Skeletal muscle satellite cell (primary cell): ENCODE measurements at regions not wholly inside any gene's neighbourhood (a gene's known extent, or its start where the extent isn't known, plus 50 kb on each side); places are given as distances from the start of the nearest gene placed in this dataset.
"Not testable (repeated sequence)": the region's sequence is repeated elsewhere in the genome, so short reads cannot be mapped to it uniquely, and the experiment has no call there.

Experiments
- H3K27me3 ChIP-seq: 2 replicates; pipeline ENCODE4 v1.7.0; 2013; ENCODE audit warnings: low read length; ENCODE audit not compliant: control insufficient read depth, insufficient read depth
- H3K36me3 ChIP-seq: 2 replicates; pipeline ENCODE4 v1.7.0; 2013; ENCODE audit warnings: mild to moderate bottlenecking, control low read depth, low read length; ENCODE audit not compliant: insufficient read depth
- H3K4me1 ChIP-seq: 2 replicates; pipeline ENCODE4 v1.7.0; 2013; ENCODE audit warnings: low read length; ENCODE audit not compliant: control insufficient read depth, insufficient read depth
- H3K4me2 ChIP-seq: 2 replicates; pipeline ENCODE4 v1.7.0; 2013; ENCODE audit warnings: mild to moderate bottlenecking, low read length
- H3K4me3 ChIP-seq: 2 replicates; pipeline ENCODE4 v1.7.0; 2013; ENCODE audit warnings: low read length
- H3K9ac ChIP-seq: 2 replicates; pipeline ENCODE4 v1.7.0; 2013; ENCODE audit warnings: mild to moderate bottlenecking, low read depth, low read length, moderate library complexity
- H3K9me3 ChIP-seq: replicated peaks from 2 replicates; pipeline ENCODE4 v1.7.0; 2013; ENCODE audit warnings: mild to moderate bottlenecking, control low read depth, low read length

GRCh38 chr12:127119600-127120140 lies 1147.3 kb upstream of the TMEM132C start:
- no peak overlapping the region for H3K9ac ChIP-seq
- H3K4me2 ChIP-seq, result no peak overlapping the region
- peaks cover 4% of the 10 kb centered on the region for H3K27me3 ChIP-seq
- no peaks in the 10 kb centered on the region for H3K4me1 ChIP-seq
- no peaks in the 10 kb centered on the region for H3K9me3 ChIP-seq
- H3K36me3 ChIP-seq, result no peaks in the 10 kb centered on the region
- no peak overlapping the region for H3K4me3 ChIP-seq

- Histone ChIP-seq H3K9ac (no peak overlapping the region), H3K4me3 (no peak overlapping the region), H3K9me3 (no peaks in the 10 kb centered on the region), H3K36me3 (no peaks in the 10 kb centered on the region), H3K4me2 (no peak overlapping the region), H3K27me3 (peaks cover 4% of the 10 kb centered on the region), H3K4me1 (peaks cover 6% of the 10 kb centered on the region)
Measured at GRCh38 chr12:127120851-127121250, 1146.1 kb upstream of the TMEM132C start.

- H3K4me2 ChIP-seq, result no peak overlapping the region
- peaks cover 12% of the 10 kb centered on the region for H3K4me1 ChIP-seq
- peaks cover 4% of the 10 kb centered on the region for H3K27me3 ChIP-seq
- no peaks in the 10 kb centered on the region for H3K9me3 ChIP-seq
- no peaks in the 10 kb centered on the region for H3K36me3 ChIP-seq
- no peak overlapping the region for H3K4me3 ChIP-seq
- H3K9ac ChIP-seq, result no peak overlapping the region
Measured at GRCh38 chr12:127121494-127122084, 1145.4 kb upstream of the TMEM132C start.

- Histone ChIP-seq H3K9ac (peak overlapping the region; percentile 23), H3K4me2 (peak overlapping the region; percentile 26), H3K4me1 (peaks cover 13% of the 10 kb centered on the region), H3K36me3 (no peaks in the 10 kb centered on the region), H3K4me3 (no peak overlapping the region), H3K9me3 (no peaks in the 10 kb centered on the region), H3K27me3 (no peaks in the 10 kb centered on the region)
Measured at GRCh38 chr12:127125607-127126259, 1141.2 kb upstream of the TMEM132C start.

GRCh38 chr12:127126260-127126628 lies 1140.7 kb upstream of the TMEM132C start:
- H3K4me1 ChIP-seq, result peaks cover 15% of the 10 kb centered on the region
- H3K9me3 ChIP-seq, result no peaks in the 10 kb centered on the region
- H3K27me3 ChIP-seq, result no peaks in the 10 kb centered on the region
- H3K4me2 ChIP-seq, result peak overlapping the region; percentile 12
- H3K36me3 ChIP-seq, result no peaks in the 10 kb centered on the region
- peak overlapping the region; percentile 43 for H3K9ac ChIP-seq
- no peak overlapping the region for H3K4me3 ChIP-seq

- Histone ChIP-seq H3K27me3 (no peaks in the 10 kb centered on the region), H3K9me3 (no peaks in the 10 kb centered on the region), H3K36me3 (no peaks in the 10 kb centered on the region), H3K4me2 (no peak overlapping the region), H3K9ac (no peak overlapping the region), H3K4me3 (no peak overlapping the region), H3K4me1 (peaks cover 16% of the 10 kb centered on the region)
Measured at GRCh38 chr12:127127897-127128296, 1139.1 kb upstream of the TMEM132C start.

GRCh38 chr12:127130506-127131124 lies 1136.4 kb upstream of the TMEM132C start:
- H3K9ac ChIP-seq, result peak overlapping the region; percentile 27
- H3K4me2 ChIP-seq, result no peak overlapping the region
- no peaks in the 10 kb centered on the region for H3K36me3 ChIP-seq
- H3K27me3 ChIP-seq, result no peaks in the 10 kb centered on the region
- H3K9me3 ChIP-seq, result no peaks in the 10 kb centered on the region
- no peak overlapping the region for H3K4me3 ChIP-seq
- peaks cover 13% of the 10 kb centered on the region for H3K4me1 ChIP-seq

- Histone ChIP-seq H3K4me2 (no peak overlapping the region), H3K27me3 (no peaks in the 10 kb centered on the region), H3K9me3 (no peaks in the 10 kb centered on the region), H3K4me1 (peaks cover 3% of the 10 kb centered on the region), H3K4me3 (no peak overlapping the region), H3K36me3 (no peaks in the 10 kb centered on the region), H3K9ac (no peak overlapping the region)
Measured at GRCh38 chr12:127133675-127134335, 1133.2 kb upstream of the TMEM132C start.

GRCh38 chr12:127140864-127141484 lies 1126.0 kb upstream of the TMEM132C start:
- H3K4me1 ChIP-seq, H3K9me3 ChIP-seq, H3K4me3 ChIP-seq, H3K9ac ChIP-seq, H3K36me3 ChIP-seq, H3K4me2 ChIP-seq, H3K27me3 ChIP-seq: not testable (repeated sequence)

- H3K4me1 ChIP-seq, result peaks cover 7% of the 10 kb centered on the region
- H3K9ac ChIP-seq, result no peak overlapping the region
- no peaks in the 10 kb centered on the region for H3K36me3 ChIP-seq
- no peak overlapping the region for H3K4me3 ChIP-seq
- H3K27me3 ChIP-seq, result no peaks in the 10 kb centered on the region
- peaks cover 2% of the 10 kb centered on the region for H3K9me3 ChIP-seq
- H3K4me2 ChIP-seq, result no peak overlapping the region
Measured at GRCh38 chr12:127143020-127143419, 1124.0 kb upstream of the TMEM132C start.

- no peak overlapping the region for H3K9ac ChIP-seq
- H3K4me2 ChIP-seq, result no peak overlapping the region
- H3K9me3 ChIP-seq, result peaks cover 2% of the 10 kb centered on the region
- no peak overlapping the region for H3K4me3 ChIP-seq
- peaks cover 7% of the 10 kb centered on the region for H3K4me1 ChIP-seq
- H3K27me3 ChIP-seq, result no peaks in the 10 kb centered on the region
- no peaks in the 10 kb centered on the region for H3K36me3 ChIP-seq
Measured at GRCh38 chr12:127144770-127145169, 1122.2 kb upstream of the TMEM132C start.
